ENCODE measurements at regions not wholly inside any gene's neighbourhood (a gene's known extent, or its start where the extent isn't known, plus 50 kb on each side); places are given as distances from the start of the nearest gene placed in this dataset.

DNA sequence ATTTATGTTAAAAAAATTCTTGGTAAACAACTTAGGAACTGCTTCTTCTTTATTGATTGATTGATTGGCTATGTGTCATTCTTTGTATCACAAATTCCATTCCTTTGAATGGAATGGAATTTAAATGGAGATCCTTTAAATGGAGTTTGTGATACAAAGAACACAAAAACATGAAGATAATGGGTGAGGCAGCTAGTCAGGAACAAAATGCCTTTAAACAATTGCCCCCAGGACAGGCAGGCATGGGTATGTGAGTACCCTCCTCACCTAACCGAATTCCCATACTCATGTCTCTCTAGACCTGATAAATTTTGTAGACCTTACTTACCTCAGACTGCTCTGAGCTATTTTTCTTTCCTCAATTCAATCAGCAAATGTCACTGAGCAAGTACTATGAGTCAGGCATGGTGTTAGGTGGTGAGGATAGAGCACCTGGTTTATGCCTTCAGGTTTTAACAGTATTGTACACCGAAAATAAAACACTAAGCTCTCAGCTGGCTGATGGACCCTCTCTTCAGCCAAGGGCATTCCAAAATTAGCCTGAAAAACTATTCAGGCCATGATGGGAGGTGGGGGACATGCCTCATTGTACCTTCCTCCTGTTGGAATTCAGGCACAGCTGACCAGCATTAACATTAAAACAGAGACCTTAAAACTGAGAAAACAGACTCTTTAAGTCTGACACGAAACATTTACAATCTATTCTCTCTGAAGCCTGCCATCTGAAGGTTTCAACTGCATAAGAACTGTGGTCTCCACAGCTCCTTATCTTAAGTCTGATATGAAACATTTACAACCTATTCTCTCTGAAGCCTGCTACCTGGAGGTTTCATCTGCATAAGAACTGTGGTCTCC, 58.9 kb downstream of the OLFML3 start:
- Histone ChIP-seq H3K4me3 (ENCODE audit: low read length) (no peak overlapping the region), H2AFZ (ENCODE audit: low read length) (no peak overlapping the region), H3K9me3 (ENCODE audit: low read length) (no peaks in the 10 kb centered on the region), H3K9me2 (replicated peaks; ENCODE audit: insufficient read depth, low read length) (no peaks in the 10 kb centered on the region), H3K4me1 (ENCODE audit: low read length) (no peaks in the 10 kb centered on the region), H3K27ac (ENCODE audit: low read length) (no peak overlapping the region), H3K79me2 (ENCODE audit: low read length) (no peaks in the 10 kb centered on the region), H3K27me3 (ENCODE audit: low read length) (no peaks in the 10 kb centered on the region), H3K9ac (ENCODE audit: low read length) (no peak overlapping the region), H3K36me3 (ENCODE audit: insufficient read depth, low read length) (no peaks in the 10 kb centered on the region), H4K20me1 (ENCODE audit: insufficient read depth, low read depth, low read length) (no peaks in the 10 kb centered on the region), H3K4me2 (ENCODE audit: low read depth, low read length, poor library complexity, severe bottlenecking) (no peak overlapping the region)
- DNase-seq, result no peak
